ENCODE measurements at regions not wholly inside any gene's neighbourhood (a gene's known extent, or its start where the extent isn't known, plus 50 kb on each side); places are given as distances from the start of the nearest gene placed in this dataset.

DNA sequence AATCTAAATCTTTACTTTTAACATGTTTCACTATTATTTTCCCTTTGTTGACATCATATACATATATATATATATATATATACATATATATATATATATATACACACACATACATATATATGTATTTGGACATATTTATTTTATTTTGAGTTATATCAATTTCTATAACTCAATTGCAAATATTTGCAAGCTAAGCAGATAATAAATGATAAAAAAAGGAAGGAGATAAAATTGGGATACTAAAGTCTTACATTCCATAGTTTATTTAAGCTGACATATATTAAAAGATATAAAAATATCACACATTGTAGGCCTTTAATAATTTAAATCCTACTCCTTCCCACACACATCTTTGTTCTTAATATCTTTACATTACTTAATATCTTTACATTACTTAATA is 372.2 kb downstream of the GRXCR1 start:
- no peaks in the 10 kb centered on the region for H3K4me1 ChIP-seq (ENCODE audit: control insufficient read depth, extremely low read depth, insufficient read depth, low read length)
- H3K27me3 ChIP-seq (ENCODE audit: control insufficient read depth in 2 of 2, insufficient read depth in 2 of 2, low read length in 2 of 2): no peaks in the 10 kb centered on the region
- BruUV-seq (replicated peaks): no TSS peak
- H3K36me3 ChIP-seq (ENCODE audit: control insufficient read depth in 2 of 2, extremely low read depth in 1 of 2, insufficient read depth in 2 of 2, low read length in 2 of 2): no peaks in the 10 kb centered on the region
- no peaks in the 10 kb centered on the region for H4K20me1 ChIP-seq (replicated peaks; ENCODE audit: control insufficient read depth, extremely low read depth, insufficient read depth, low read length)
- no peaks in the 10 kb centered on the region for H3K9me1 ChIP-seq (replicated peaks; ENCODE audit: control insufficient read depth, extremely low read depth, insufficient read depth, low read length)
- no peak overlapping the region for H3K27ac ChIP-seq (ENCODE audit: insufficient read depth, low read depth, low read length)
- CTCF ChIA-PET: no interaction called here
- dilution Hi-C loops (cut with MboI; ENCODE audit: extremely low pct_ligation_motif_present, low sequenced_read_pairs): no loop called here
- H2AFZ ChIP-seq (ENCODE audit: low read depth, low read length): no peak overlapping the region
- FAIRE-seq (no peak), DNase-seq (ENCODE audit: low read depth, low spot score) (no peak)
- peaks cover 4% of the 10 kb centered on the region for H3K9me3 ChIP-seq (replicated peaks; ENCODE audit: control insufficient read depth, insufficient read depth, low read length)
- no peak overlapping the region for H3K9ac ChIP-seq (replicated peaks; ENCODE audit: extremely low read depth, insufficient read depth, low read length)
- no peaks in the 10 kb centered on the region for H3K79me2 ChIP-seq (ENCODE audit: control insufficient read depth, insufficient read depth, low read length)
- intact Hi-C loops (cut with micrococcal nuclease): no loop called here
- no peak for TF ChIP-seq JUN (IDR thresholded peaks at IDR 0.05; ENCODE audit: borderline replicate concordance, insufficient read depth, insufficient read length, low read depth)
- TF ChIP-seq FOS (IDR thresholded peaks at IDR 0.05; ENCODE audit: borderline replicate concordance, insufficient read depth, low read length): no peak
- TF ChIP-seq, protein P1, sequence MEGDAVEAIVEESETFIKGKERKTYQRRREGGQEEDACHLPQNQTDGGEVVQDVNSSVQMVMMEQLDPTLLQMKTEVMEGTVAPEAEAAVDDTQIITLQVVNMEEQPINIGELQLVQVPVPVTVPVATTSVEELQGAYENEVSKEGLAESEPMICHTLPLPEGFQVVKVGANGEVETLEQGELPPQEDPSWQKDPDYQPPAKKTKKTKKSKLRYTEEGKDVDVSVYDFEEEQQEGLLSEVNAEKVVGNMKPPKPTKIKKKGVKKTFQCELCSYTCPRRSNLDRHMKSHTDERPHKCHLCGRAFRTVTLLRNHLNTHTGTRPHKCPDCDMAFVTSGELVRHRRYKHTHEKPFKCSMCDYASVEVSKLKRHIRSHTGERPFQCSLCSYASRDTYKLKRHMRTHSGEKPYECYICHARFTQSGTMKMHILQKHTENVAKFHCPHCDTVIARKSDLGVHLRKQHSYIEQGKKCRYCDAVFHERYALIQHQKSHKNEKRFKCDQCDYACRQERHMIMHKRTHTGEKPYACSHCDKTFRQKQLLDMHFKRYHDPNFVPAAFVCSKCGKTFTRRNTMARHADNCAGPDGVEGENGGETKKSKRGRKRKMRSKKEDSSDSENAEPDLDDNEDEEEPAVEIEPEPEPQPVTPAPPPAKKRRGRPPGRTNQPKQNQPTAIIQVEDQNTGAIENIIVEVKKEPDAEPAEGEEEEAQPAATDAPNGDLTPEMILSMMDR (IDR thresholded peaks at IDR 0.05; ENCODE audit: extremely low read depth in 1 of 2, insufficient read depth in 1 of 2, low read depth in 1 of 2, low read length in 2 of 2): no peak
- POLR2A ChIA-PET: no interaction called here
- no peak overlapping the region for H3K4me3 ChIP-seq (replicated peaks in 1 of 3; ENCODE audit: insufficient read depth in 1 of 3, low read depth in 1 of 3, low read length in 3 of 3)
- H3K4me2 ChIP-seq (ENCODE audit: insufficient read depth, low read length): no peak overlapping the region

DNA sequence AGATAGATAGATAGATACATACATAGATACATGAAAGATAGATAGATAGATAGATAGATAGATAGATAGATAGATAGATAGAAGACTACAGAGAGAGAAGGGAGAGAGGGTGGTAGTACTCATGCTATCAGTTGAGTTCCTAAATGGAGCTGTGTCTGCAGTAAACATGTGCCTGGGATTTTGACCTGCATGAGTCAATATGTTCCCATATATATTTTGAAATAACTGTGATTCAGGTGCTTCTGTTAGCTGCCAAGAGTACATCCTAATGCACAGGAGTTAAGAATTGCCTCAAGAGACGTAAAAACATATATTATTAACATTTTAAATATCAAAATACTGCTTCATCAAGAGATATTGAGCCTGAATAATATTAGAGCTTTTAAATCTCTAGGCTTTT is 379.4 kb downstream of the GRXCR1 start:
- Histone ChIP-seq H3K4me3 (replicated peaks in 1 of 3; ENCODE audit: insufficient read depth in 1 of 3, low read depth in 1 of 3, low read length in 3 of 3) (no peak overlapping the region), H3K4me1 (ENCODE audit: control insufficient read depth, extremely low read depth, insufficient read depth, low read length) (no peaks in the 10 kb centered on the region), H2AFZ (ENCODE audit: low read depth, low read length) (no peak overlapping the region), H3K9me1 (replicated peaks; ENCODE audit: control insufficient read depth, extremely low read depth, insufficient read depth, low read length) (no peaks in the 10 kb centered on the region), H3K9ac (replicated peaks; ENCODE audit: extremely low read depth, insufficient read depth, low read length) (no peak overlapping the region), H3K27me3 (ENCODE audit: control insufficient read depth in 2 of 2, insufficient read depth in 2 of 2, low read length in 2 of 2) (no peaks in the 10 kb centered on the region), H4K20me1 (replicated peaks; ENCODE audit: control insufficient read depth, extremely low read depth, insufficient read depth, low read length) (no peaks in the 10 kb centered on the region), H3K27ac (ENCODE audit: insufficient read depth, low read depth, low read length) (no peak overlapping the region), H3K9me3 (replicated peaks; ENCODE audit: control insufficient read depth, insufficient read depth, low read length) (peaks cover 2% of the 10 kb centered on the region), H3K79me2 (ENCODE audit: control insufficient read depth, insufficient read depth, low read length) (no peaks in the 10 kb centered on the region), H3K4me2 (ENCODE audit: insufficient read depth, low read length) (no peak overlapping the region), H3K36me3 (ENCODE audit: control insufficient read depth in 2 of 2, extremely low read depth in 1 of 2, insufficient read depth in 2 of 2, low read length in 2 of 2) (no peaks in the 10 kb centered on the region)
- no peak for DNase-seq (ENCODE audit: low read depth, low spot score)
- intact Hi-C loops (cut with micrococcal nuclease): no loop called here
- POLR2A ChIA-PET: no interaction called here
- no peak for FAIRE-seq
- CTCF ChIA-PET: no interaction called here
- no TSS peak for BruUV-seq (replicated peaks)
- dilution Hi-C loops (cut with MboI; ENCODE audit: extremely low pct_ligation_motif_present, low sequenced_read_pairs): no loop called here
- no peak for TF ChIP-seq EZH2 (IDR thresholded peaks at IDR 0.05; ENCODE audit: borderline replicate concordance, low read depth, low read length, severe bottlenecking)
